D721Med (cell line): ENCODE measurements at regions not wholly inside any gene's neighbourhood (a gene's known extent, or its start where the extent isn't known, plus 50 kb on each side); places are given as distances from the start of the nearest gene placed in this dataset.

Experiments used
- DNase-seq: peaks from one replicate; pipeline ENCODE4 v3.0.0; 2011; ENCODE audit warnings: low spot score; ENCODE audit not compliant: insufficient read length
- FAIRE-seq: peaks from 2 replicates; lab custom pipeline; 2011; peaks lifted over from hg19 to GRCh38; lab: Jason Lieb, UNC
- CTCF ChIP-seq: IDR thresholded peaks from 2 replicates; pipeline ENCODE4 v1.5.1; 2012; ENCODE audit warnings: mild to moderate bottlenecking, control low read depth; ENCODE audit not compliant: insufficient read depth; ENCODE audit errors: missing control alignments

DNA sequence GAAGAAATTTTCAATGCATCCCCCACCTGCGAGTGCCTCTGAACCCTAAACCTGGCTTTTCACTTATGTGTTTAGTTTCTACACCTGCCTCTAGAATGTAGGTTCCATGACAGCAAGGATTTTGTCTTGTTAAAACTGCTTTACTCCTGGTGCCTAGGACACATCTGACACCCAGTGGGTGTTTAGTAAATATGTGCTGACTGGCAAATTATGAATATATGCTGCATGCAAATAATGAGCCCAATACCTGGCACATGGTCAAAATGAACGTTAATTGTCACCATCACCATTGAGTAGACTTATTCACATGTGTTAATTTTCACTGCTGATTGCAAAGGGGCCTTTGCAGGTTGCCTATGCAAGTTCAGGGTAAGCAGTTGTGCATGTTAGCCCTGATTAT lies 249.9 kb upstream of the WWC1 start:
- no peak for DNase-seq

DNA sequence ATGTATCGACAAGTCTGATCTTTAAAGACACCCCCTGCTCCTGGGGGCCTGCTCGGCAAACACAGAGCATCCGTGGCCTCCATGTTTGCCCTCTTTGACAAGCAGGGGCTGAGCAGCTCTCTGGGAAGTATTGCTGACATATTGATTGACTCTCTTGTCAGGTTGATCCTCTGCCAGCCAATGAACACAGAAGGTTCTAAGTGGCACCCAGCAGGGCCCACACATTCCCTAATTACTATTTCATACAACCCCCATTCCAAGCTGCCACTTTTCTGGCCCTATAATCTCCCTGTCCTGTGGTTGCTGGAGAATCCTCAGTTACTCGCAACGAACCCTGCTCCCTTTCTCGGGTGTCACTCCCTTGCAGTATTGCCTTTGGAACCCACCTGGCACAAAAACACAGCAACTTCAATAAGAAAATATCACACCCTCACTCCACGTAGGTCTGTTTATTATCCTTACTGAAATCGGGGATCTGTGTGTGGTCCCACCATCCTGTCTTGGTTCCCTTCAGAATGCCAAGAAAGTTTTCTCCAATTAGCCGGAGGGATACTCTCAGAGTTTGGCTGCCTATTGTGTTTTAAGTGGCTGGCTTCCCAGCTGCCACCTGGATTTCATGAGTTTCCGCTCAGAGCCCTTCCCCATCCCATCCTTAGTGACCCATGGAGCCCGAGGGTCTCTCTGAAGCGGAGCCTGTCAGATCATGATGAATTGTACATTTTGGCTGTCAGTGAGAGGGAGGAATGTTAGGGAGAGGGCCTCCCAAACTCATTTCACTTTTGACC lies 249.0 kb upstream of the WWC1 start:
- FAIRE-seq (no peak), DNase-seq (no peak)
- no peak for TF ChIP-seq CTCF

More for the DNA sequence above, 249.9 kb upstream of the WWC1 start:
- no peak for TF ChIP-seq CTCF
- no peak for FAIRE-seq

DNA sequence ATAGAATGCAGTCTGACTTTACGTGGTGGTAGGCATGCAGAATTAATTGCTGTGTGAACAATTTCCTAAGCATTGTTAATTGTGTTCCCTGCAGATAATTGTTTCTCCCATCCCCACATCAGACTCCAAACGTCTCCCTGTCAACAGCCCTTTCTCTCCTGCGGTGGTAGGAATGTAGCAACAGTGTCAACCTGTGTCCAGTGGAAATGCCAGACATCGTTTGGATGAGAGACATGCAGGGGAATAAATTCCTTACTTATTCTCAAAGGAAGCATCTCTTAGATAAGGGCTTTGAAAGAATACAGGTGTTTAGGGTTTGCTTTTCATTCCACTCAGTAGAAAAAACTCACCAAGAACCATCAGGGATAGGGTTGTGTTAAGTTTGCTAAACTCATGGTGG lies 245.3 kb upstream of the WWC1 start:
- DNase-seq (no peak), FAIRE-seq (no peak)
- no peak for TF ChIP-seq CTCF

DNA sequence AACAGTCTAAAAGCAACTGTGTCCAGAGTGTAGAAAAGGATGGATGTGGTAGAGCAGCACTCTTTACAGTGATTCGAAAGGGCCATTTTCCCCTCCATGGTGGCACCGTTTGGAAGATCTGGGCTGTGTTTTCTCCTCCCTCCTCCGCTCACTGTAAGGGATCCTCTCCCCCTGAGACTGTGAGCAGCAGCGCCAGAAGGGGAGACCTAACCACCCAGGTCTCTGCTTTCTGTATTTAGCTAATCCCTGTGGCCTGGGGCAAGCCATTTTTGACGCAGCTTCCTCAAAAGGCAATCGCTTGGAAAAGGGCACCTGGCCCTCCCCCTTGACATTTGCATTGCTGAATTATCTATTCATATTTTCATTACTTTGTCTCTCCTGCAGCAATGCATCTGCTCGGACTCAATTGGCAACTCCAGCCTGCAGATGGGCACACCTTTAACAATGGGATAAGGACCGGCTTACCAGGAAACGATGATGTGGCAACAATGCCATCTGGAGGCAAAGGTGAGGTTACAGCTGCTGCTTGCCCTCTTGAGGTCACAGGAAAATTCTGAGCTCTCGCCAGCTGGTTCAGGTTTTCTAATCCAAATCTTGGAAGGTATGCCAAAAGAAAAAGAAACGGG lies 244.3 kb upstream of the WWC1 start:
- DNase-seq: peak; percentile 43
- peak; percentile 55 for TF ChIP-seq CTCF
- no peak for FAIRE-seq

DNA sequence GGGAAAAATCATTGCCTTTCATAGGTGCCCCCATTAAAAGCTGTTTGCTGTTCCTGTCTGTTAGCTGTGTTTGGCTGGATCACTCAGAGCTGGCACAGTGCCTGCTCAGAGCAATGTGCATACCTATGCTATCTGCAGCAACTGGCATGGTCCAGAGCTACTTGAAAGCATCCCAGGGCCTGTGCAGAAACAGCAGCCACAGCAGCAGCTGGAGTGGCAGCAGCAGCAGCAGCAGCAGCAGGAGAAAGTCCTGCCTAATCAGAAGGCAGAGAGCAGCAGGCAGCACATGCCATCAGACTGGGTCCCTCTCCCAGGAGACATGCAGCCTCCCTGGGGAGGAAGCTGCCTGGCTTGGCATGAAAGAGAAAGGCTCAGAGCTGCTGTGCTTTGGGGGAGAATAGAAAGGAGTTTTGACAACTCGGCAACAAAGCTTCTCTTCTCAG lies 243.8 kb upstream of the WWC1 start:
- TF ChIP-seq CTCF: no peak
- no peak for DNase-seq
- no peak for FAIRE-seq

- TF ChIP-seq CTCF: no peak
- FAIRE-seq (no peak), DNase-seq (no peak)
These were observed 243.0 kb upstream of the WWC1 start for GRCh38 chr5:168048486-168048885.

GRCh38 chr5:168052686-168053085 lies 238.8 kb upstream of the WWC1 start:
- DNase-seq (no peak), FAIRE-seq (no peak)
- TF ChIP-seq CTCF: no peak
